IMR-90 (cell line): ENCODE measurements at regions not wholly inside any gene's neighbourhood (a gene's known extent, or its start where the extent isn't known, plus 50 kb on each side); places are given as distances from the start of the nearest gene placed in this dataset.

ENCODE experiments used
- ATAC-seq: fragments of 200-7000 bp; cut with Tn5 transposase; 2 replicates; pipeline ENCODE4 v1.9.1; 2020; ENCODE audit warnings: low read depth, mild to moderate bottlenecking, moderate library complexity
- BruUV-seq: library from RNA; stranded (reverse); fragments of 400-500 nt; replicated peaks from 2 replicates; lab custom pipeline; 2021; lab: Mats Ljungman, UMichigan
- CTCF ChIA-PET: fragments of 300-600 bp; formaldehyde crosslinking; extraction: SDS; loops from one replicate; lab custom pipeline; 2021; ENCODE audit warnings: antibody characterized with exemption; lab: Yijun Ruan, JAX
- POLR2A ChIA-PET: fragments of 300-600 bp; sonication (Branson Sonifier 250); formaldehyde crosslinking; loops from one replicate; lab custom pipeline; 2022; ENCODE audit warnings: antibody characterized with exemption; ENCODE audit not compliant: unreplicated experiment; lab: Charles Lee
- DNase-seq: peaks from one replicate; pipeline ENCODE4 v3.0.0; 2013
- H2AFZ ChIP-seq: replicated peaks from 2 replicates; pipeline ENCODE3; 2013; ENCODE audit warnings: low read length, mild to moderate bottlenecking; ENCODE audit not compliant: poor library complexity
- H2AK5ac ChIP-seq: 2 replicates; pipeline ENCODE4 v1.6.1; 2013; ENCODE audit warnings: low read depth, low read length, inconsistent platforms
- H2AK9ac ChIP-seq: replicated peaks from 2 replicates; pipeline ENCODE3; 2013; ENCODE audit warnings: mild to moderate bottlenecking, low read depth, low read length, moderate library complexity; ENCODE audit not compliant: poor library complexity
- H2BK120ac ChIP-seq: 2 replicates; pipeline ENCODE4 v1.6.1; 2013; ENCODE audit warnings: low read depth, low read length, inconsistent platforms
- H2BK15ac ChIP-seq: 3 replicates; pipeline ENCODE4 v1.6.1; 2013; ENCODE audit warnings: low read depth, low read length, inconsistent platforms
- H2BK20ac ChIP-seq: 2 replicates; pipeline ENCODE4 v1.6.1; 2013; ENCODE audit warnings: low read depth, mild to moderate bottlenecking, inconsistent platforms, low read length, moderate library complexity
- H2BK5ac ChIP-seq: 2 replicates; pipeline ENCODE4 v1.6.1; 2013; ENCODE audit warnings: mild to moderate bottlenecking, low read depth, low read length, inconsistent platforms; ENCODE audit not compliant: poor library complexity, severe bottlenecking
- H3K14ac ChIP-seq: replicated peaks from 2 replicates; pipeline ENCODE4 v1.6.1; 2013; ENCODE audit warnings: low read depth, low read length, inconsistent platforms
- H3K18ac ChIP-seq: 2 replicates; pipeline ENCODE4 v1.6.1; 2013; ENCODE audit warnings: low read depth, low read length, control low read depth
- H3K23ac ChIP-seq: 2 replicates; pipeline ENCODE4 v1.6.1; 2013; ENCODE audit warnings: low read depth, low read length, inconsistent platforms
- H3K27ac ChIP-seq: 2 replicates; pipeline ENCODE4 v1.5.1; 2013; ENCODE audit warnings: mild to moderate bottlenecking, control low read depth, low read length; ENCODE audit not compliant: insufficient read depth
- H3K27me3 ChIP-seq: 2 replicates; pipeline ENCODE4 v1.6.1; 2013; ENCODE audit warnings: low read length; ENCODE audit not compliant: control insufficient read depth, insufficient read depth
- H3K36me3 ChIP-seq: 2 replicates; pipeline ENCODE4 v1.6.1; 2013; ENCODE audit warnings: low read length, mixed read lengths; ENCODE audit not compliant: control insufficient read depth, insufficient read depth
- H3K4ac ChIP-seq: 2 replicates; pipeline ENCODE4 v1.6.1; 2013; ENCODE audit warnings: low read depth, low read length, inconsistent platforms
- H3K4me1 ChIP-seq: 2 replicates; pipeline ENCODE4 v1.6.1; 2013; ENCODE audit warnings: low read length, mixed read lengths; ENCODE audit not compliant: control insufficient read depth, insufficient read depth
- H3K4me2 ChIP-seq: 2 replicates; pipeline ENCODE4 v1.6.1; 2013; ENCODE audit warnings: low read depth, mild to moderate bottlenecking, control low read depth, low read length, moderate library complexity
- H3K4me3 ChIP-seq: 2 replicates; pipeline ENCODE4 v1.5.1; 2013; ENCODE audit warnings: low read depth, mild to moderate bottlenecking, control low read depth, low read length, moderate library complexity; ENCODE audit not compliant: insufficient read depth
- H3K56ac ChIP-seq: 2 replicates; pipeline ENCODE4 v1.6.1; 2013; ENCODE audit warnings: low read length, inconsistent platforms; ENCODE audit not compliant: insufficient read depth; ENCODE audit errors: extremely low read depth
- H3K79me1 ChIP-seq, 2 experiments: 2 replicates each; pipeline ENCODE4 v1.6.1; 2013; ENCODE audit warnings: low read length in 2 of 2, inconsistent platforms in 1 of 2, low read depth in 1 of 2
- H3K9ac ChIP-seq: 2 replicates; pipeline ENCODE4 v1.6.1; 2013; ENCODE audit warnings: low read depth, low read length, control low read depth
- H3K9me1 ChIP-seq: 2 replicates; pipeline ENCODE4 v1.6.1; 2013; ENCODE audit warnings: low read length, inconsistent platforms; ENCODE audit not compliant: insufficient read depth
- H3K9me3 ChIP-seq: 2 replicates; pipeline ENCODE4 v1.6.1; 2013; ENCODE audit warnings: low read length; ENCODE audit not compliant: control insufficient read depth, insufficient read depth
- H4K20me1 ChIP-seq: 2 replicates; pipeline ENCODE4 v1.6.1; 2013; ENCODE audit warnings: low read length, inconsistent platforms; ENCODE audit not compliant: insufficient read depth
- H4K5ac ChIP-seq: 2 replicates; pipeline ENCODE4 v1.6.1; 2013; ENCODE audit warnings: mild to moderate bottlenecking, low read depth, low read length, control low read depth
- H4K8ac ChIP-seq, 2 experiments: 2 replicates each; pipeline ENCODE4 v1.6.1; 2013; ENCODE audit warnings: low read depth in 2 of 2, low read length in 2 of 2, control low read depth in 1 of 2, inconsistent platforms in 1 of 2
- H4K91ac ChIP-seq: 2 replicates; pipeline ENCODE4 v1.6.1; 2013; ENCODE audit warnings: low read depth, low read length, inconsistent platforms; ENCODE audit not compliant: insufficient read depth
- CTCF ChIP-seq: conservative IDR thresholded peaks from 2 replicates; pipeline ENCODE4 v1.5.1; 2012; ENCODE audit warnings: mild to moderate bottlenecking, low read depth, low read length, improper control_type of control experiment
- WGBS, 2 experiments: methylation state at CpG; one replicate each; pipeline versions ENCODE4 v1.1.5 to v1.1.7; 2013; ENCODE audit warnings: missing lambda C conversion rate in 2 of 2; ENCODE audit not compliant: insufficient read length in 1 of 2; ENCODE audit errors: extremely low coverage in 2 of 2; 5-methylcytosine and 5-hydroxymethylcytosine counted together
- dilution Hi-C: fragments of 300-500 bp; cut with HindIII; formaldehyde crosslinking; loops from one replicate; pipeline ENCODE4 v1.14.3; 2018; ENCODE audit warnings: low sequenced_read_pairs; ENCODE audit not compliant: unreplicated experiment
- in situ Hi-C: fragments of 300-500 bp; cut with MboI; formaldehyde crosslinking; loops from 3 replicates; pipeline ENCODE4 v1.14.3; 2019; ENCODE audit warnings: low sequenced_read_pairs, inconsistent platforms, mixed read lengths
- intact Hi-C: fragments of 100-400 bp; cut with micrococcal nuclease; formaldehyde crosslinking; loops from 2 replicates; pipeline ENCODE4 v1.10.0; 2022

- Histone ChIP-seq H3K4me1 (no peaks in the 10 kb centered on the region), H3K27me3 (no peaks in the 10 kb centered on the region), H3K9me1 (no peaks in the 10 kb centered on the region), H3K14ac (no peak overlapping the region), H2BK5ac (no peak overlapping the region), H3K9ac (no peak overlapping the region), H4K20me1 (no peaks in the 10 kb centered on the region), H2BK120ac (no peak overlapping the region), H2BK15ac (no peak overlapping the region), H4K8ac (no peak overlapping the region), H2AFZ (no peak overlapping the region), H3K18ac (no peak overlapping the region), H2BK20ac (no peak overlapping the region), H4K5ac (no peak overlapping the region), H3K79me1 (no peaks in the 10 kb centered on the region), H3K9me3 (no peaks in the 10 kb centered on the region), H3K4me3 (no peak overlapping the region), H3K4ac (no peak overlapping the region), H3K56ac (no peak overlapping the region), H2AK9ac (no peak overlapping the region), H3K27ac (no peak overlapping the region), H3K23ac (no peak overlapping the region), H3K4me2 (no peak overlapping the region), H2AK5ac (no peak overlapping the region), H4K91ac (no peak overlapping the region), H3K36me3 (no peaks in the 10 kb centered on the region)
- in situ Hi-C loops: no loop called here
- TF ChIP-seq CTCF: no peak
- WGBS, 2 experiments: no CpG with 5 or more reads among the region's 1 CpG
- BruUV-seq: no TSS peak
- intact Hi-C loops: no loop called here
- ChIA-PET CTCF (no interaction called here), POLR2A (no interaction called here)
- ATAC-seq (no peak), DNase-seq (no peak)
- dilution Hi-C loops: no loop called here
Measured at GRCh38 chr2:58347810-58348209, 106.7 kb upstream of the FANCL start.
